ENCODE measurements at regions not wholly inside any gene's neighbourhood (a gene's known extent, or its start where the extent isn't known, plus 50 kb on each side); places are given as distances from the start of the nearest gene placed in this dataset.

- DNase-seq: no peak
These were observed 671.7 kb upstream of the CITED2 start for GRCh38 chr6:140046016-140046632.

GRCh38 chr6:140045116-140045515 is 670.7 kb upstream of the CITED2 start:
- no peak for DNase-seq

GRCh38 chr6:140044626-140045025 is 670.2 kb upstream of the CITED2 start:
- DNase-seq: no peak

- no peak for DNase-seq
These were observed 669.4 kb upstream of the CITED2 start for GRCh38 chr6:140043762-140044378.

- no peak for DNase-seq
These were observed 668.9 kb upstream of the CITED2 start for GRCh38 chr6:140043357-140043756.

- peak in 1 of 5 experiments; percentile 10 for DNase-seq
These were observed 667.3 kb upstream of the CITED2 start for GRCh38 chr6:140041571-140042332.

GRCh38 chr6:140041056-140041455 is 666.6 kb upstream of the CITED2 start:
- no peak for DNase-seq

- DNase-seq: no peak
These were observed 665.9 kb upstream of the CITED2 start for GRCh38 chr6:140040396-140040795.

- DNase-seq: no peak
These were observed 664.9 kb upstream of the CITED2 start for GRCh38 chr6:140039364-140039763.

- no peak for DNase-seq
These were observed 661.7 kb upstream of the CITED2 start for GRCh38 chr6:140036196-140036595.

- DNase-seq: no peak
These were observed 657.7 kb upstream of the CITED2 start for GRCh38 chr6:140032189-140032588.

GRCh38 chr6:140029551-140029950 is 655.1 kb upstream of the CITED2 start:
- DNase-seq: no peak

GRCh38 chr6:140027219-140027618 is 652.8 kb upstream of the CITED2 start:
- DNase-seq: no peak

GRCh38 chr6:140026546-140026945 is 652.1 kb upstream of the CITED2 start:
- DNase-seq: no peak

- no peak for DNase-seq
These were observed 650.7 kb upstream of the CITED2 start for GRCh38 chr6:140025171-140025570.

- DNase-seq: no peak
These were observed 645.9 kb upstream of the CITED2 start for GRCh38 chr6:140020207-140020791.

- no peak for DNase-seq
These were observed 644.1 kb upstream of the CITED2 start for GRCh38 chr6:140018588-140018987.

GRCh38 chr6:140017470-140017869 is 643.0 kb upstream of the CITED2 start:
- DNase-seq: no peak

- DNase-seq: no peak
These were observed 637.7 kb upstream of the CITED2 start for GRCh38 chr6:140012150-140012549.

GRCh38 chr6:140011537-140011936 is 637.1 kb upstream of the CITED2 start:
- no peak for DNase-seq

- no peak for DNase-seq
These were observed 634.8 kb upstream of the CITED2 start for GRCh38 chr6:140009286-140009685.

GRCh38 chr6:140007525-140007924 is 633.1 kb upstream of the CITED2 start:
- DNase-seq: no peak

GRCh38 chr6:140003217-140003616 is 628.8 kb upstream of the CITED2 start:
- no peak for DNase-seq

Data from T-helper 2 cell (primary cell).